NCI-H510A treated with DMSO at 0.1 percent for 48 hours (cell line): ENCODE measurements at regions not wholly inside any gene's neighbourhood (a gene's known extent, or its start where the extent isn't known, plus 50 kb on each side); places are given as distances from the start of the nearest gene placed in this dataset.

Source experiments
- DNase-seq: peaks from one replicate; lab custom pipeline; 2025; lab: John Stamatoyannopoulos, UW

DNA sequence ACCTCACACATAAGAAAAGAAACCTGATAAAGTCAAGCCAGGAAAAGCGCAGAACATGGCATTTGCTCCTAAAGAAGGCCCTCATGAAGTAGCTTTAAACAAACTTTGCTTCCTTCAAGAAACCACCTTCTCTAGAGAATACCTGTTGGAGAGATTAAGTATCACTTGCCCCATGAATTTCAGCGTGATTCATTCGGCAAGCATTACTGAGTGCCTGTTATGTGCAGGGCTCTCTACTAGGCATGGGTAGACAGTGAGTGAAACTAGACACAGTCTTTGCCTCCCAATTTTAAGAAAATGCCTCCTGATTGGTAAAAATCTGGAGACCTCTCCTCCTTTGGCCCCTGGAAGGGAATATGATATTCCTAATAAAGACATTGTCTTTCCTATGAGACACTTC is 475.8 kb upstream of the NBEA start:
- no peak for DNase-seq

DNA sequence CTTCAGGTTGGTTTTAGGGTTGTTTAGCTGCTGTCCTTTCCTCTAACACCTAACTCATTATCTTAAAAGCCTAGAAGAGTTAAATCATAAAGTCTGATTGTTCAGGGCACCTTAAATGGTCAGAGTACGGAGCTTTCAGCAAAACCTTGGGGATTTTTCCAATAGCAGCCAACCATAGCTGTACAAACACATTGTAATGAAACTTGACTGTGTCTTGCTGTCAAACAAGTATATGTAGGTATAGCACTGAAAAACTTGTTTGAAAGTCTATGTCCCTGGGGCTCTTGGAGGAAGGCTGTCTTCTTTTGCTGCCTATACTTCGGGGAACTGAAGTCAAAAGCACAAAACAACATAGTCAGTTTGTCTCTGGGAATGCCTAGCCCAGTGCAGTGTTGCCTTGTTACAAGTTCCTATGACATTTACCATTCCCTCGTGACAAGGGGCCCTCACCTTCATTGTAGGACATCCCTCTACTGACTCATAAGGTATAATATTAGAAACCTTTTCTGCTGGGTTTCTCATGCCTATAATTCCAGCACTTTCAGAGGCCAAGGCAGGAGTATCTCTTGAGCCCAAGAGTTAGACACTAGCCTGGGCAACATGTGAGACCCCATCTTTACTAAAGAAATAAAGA is 474.5 kb upstream of the NBEA start:
- no peak for DNase-seq

DNA sequence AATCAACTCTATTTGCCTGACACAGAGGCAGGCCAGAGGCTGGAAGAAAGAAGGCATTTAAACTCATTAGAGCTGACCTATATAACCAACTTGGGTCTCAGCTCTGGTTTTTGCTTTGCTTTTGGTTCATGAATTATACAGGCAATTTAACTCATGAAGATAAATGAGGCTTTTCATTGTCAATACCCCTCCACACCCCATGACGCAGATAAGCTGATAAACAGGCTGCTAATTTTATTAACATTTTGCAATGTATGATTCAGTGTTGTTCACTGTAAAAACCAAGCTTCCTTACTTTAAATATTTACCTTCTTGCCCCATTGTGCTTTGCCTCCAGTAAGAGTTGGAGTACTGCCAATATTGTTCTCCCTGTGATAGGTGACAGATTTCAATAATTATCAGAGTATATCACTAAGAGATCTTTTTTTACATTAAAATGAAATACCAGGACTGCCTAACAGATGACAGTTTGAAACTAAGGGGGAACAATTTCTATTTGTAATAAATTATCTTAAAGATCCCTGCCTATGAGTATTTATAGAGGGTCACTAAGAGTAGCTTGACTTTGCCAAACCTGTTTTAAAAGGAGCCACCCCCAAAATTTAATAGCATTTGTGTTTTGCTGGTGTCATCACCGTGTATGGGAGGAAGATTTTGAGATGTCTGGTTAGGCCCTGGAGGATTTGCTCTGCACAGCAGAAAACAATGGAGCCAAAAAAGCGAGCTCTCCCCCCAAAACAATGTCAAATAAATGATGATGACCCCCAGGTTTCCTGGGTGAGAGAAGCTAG is 472.7 kb upstream of the NBEA start:
- DNase-seq = peak; percentile 45

DNA sequence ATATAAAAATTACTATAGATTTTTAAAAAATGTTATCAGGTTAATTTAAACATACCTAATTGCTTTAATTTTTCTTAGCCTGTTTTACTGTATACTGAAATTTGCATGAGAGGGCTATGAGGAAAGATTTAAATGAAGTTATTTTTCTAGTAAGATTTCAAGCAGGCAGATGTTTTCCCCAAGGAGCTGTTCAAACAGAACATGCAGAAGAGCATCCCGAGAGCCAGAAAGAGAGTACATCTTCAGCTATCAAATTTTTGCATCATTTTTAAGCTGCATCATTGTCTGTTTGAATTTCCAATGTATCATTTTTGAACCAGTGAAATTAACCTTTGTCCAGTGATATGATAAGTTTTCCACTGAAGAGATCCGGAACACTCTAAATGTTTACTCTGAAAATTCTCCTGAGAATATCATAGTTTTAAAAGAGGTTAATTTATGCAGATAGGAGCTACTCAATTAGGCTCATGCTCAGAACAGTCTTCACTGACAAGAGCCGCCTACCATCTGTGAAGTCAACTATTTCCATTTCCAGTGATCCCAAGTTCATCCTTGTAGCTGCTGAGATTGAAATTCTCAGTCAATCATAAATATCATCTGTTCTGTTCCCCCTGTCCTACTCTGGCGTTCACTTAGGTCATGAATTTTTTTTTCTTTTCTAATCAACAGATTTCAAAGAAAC is 467.7 kb upstream of the NBEA start:
- DNase-seq = no peak

DNA sequence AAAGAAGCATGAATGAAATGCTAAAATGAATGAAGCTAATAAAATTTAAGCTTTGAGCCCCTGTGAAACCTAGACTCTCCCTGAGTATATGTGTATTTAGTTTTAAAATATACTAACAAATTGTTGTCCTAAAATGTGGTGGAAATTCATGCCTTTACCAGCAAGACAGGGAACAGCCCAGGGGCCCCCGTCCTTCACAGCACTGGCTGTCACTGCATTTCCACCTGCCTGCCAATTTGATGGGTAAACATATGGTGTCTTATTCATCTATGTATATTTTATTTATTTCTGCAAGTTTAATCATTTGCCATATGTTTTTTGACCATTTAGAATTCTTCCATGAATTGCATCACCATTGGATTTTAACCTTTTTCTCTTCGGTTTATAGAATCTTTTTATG is 463.7 kb upstream of the NBEA start:
- DNase-seq = no peak

DNA sequence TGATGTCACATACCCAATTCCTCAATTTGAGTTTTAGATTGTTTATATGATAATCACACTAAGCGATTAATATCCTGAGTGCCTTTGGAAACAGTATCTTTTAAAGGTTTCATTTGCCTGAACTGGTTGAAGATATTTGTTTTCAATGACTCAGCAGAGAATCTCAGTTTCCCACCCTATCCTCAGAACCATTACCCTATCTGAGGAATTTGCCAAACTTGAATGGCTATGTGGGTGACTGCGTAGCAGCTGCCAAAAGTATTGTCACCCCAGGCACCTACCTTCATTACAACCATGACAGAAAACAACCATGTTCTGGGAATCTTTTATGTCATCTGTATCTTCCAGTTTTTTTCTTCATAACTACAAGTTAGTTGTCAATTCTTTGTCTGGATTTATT is 440.1 kb upstream of the NBEA start:
- no peak for DNase-seq

DNA sequence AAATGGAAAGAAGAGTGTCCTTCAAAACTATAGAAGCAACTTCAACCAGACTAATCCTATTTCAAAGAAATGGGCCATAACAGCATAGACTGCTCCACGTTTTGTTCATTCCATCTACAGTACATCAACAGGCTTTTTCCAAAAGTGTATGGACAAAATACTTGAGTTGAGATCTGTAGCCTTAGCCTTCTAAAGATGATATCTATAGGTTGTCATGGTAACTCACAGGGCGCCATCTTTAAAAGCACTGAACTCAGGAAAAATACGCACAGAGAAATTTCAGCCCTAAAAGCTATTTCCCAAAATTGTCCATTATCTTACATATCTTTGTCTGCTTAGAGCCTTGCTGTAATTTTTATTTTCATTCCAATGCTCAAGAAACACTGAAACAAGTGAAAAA is 439.4 kb upstream of the NBEA start:
- DNase-seq = no peak

DNA sequence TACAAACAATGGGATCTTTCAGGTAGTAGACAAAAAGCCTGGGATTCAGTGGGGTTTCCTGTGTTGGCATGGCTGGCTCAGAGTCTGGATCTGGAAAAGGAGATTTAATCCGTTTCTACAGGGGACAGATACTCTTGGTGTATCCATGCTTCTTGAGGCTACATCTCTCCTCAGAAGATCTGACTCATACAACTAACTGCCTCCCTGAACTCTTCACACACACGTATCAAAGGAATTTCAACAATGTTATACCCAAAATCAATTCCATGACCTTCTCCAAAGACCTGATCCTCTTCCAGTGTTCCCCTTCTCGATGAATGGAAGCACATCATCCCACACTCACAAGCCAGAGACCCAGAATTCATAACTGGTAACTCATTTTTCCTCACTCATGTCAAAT is 435.3 kb upstream of the NBEA start:
- DNase-seq = no peak

DNA sequence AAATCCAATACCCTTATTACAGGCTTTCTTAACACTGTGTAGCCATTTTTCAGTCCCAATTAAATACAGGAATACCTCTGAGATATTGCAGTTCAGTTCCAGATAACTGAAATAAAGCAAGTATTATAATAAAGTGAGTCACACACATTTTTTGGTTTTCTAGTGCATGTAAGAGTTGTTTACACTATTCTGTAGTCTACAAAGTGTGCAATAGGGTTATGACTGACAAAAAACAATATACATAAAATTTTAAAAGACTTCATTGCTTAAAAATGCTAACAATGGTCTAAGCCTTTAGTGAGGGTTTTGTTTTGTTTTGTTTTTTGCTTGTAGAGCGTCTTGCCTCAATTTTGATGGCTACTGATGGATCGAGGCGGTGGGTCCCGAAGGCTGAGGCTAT is 434.4 kb upstream of the NBEA start:
- no peak for DNase-seq

DNA sequence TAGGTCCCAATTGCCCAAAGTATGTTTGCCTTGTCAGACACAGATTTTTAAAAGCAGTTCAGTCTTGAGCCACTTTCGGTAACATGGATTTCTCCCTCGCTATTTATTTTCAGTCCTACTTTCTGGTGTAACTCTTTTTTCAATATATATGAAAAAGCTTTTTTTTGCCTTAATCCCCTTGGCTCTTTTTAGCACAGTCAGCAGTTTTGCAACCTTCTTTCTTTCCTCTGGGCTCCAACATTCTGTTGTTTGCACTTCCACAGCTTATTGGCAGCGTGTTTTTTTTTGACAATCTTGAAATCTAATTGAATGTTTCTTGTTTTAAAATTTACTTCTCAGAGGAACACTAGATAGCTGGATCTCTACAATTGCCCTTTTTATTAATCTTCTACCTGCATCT is 429.3 kb upstream of the NBEA start:
- DNase-seq = no peak

DNA sequence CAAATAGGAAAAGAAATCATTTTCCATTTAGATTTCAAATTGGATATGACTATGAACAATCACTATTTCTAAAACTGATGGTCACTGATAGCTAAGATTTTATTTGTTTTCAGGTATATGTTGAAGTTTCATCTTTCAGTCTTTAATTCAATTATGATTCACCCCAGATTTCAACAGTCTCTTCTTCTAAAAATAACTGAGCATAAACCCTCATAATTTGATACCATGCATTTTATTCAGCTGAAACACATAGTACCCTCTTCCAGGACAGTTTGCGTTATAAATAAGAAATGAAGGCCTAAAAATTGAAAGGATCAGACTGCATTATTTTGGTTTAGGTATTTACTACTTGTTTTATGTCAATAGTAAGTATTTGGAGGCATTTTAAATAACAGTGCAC is 428.5 kb upstream of the NBEA start:
- no peak for DNase-seq

DNA sequence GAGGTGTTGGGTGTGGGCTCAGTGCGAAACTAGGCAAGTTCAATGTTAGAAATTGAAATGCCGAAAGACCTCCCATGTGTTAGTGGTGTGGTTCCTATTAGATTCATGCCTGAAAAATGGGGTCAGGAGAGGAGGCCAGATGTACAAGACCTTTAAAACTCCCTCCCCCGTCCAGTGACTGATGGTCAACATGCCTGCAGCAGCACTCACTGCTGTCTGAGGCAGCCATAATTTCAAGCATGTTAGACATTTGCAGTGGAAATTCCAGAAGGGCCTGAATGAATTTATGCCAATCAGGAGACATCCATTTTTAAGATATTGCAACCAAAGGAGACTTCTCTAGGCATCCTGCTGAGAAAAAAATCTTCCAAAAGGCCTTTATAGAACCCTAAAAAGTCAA is 426.9 kb upstream of the NBEA start:
- no peak for DNase-seq

DNA sequence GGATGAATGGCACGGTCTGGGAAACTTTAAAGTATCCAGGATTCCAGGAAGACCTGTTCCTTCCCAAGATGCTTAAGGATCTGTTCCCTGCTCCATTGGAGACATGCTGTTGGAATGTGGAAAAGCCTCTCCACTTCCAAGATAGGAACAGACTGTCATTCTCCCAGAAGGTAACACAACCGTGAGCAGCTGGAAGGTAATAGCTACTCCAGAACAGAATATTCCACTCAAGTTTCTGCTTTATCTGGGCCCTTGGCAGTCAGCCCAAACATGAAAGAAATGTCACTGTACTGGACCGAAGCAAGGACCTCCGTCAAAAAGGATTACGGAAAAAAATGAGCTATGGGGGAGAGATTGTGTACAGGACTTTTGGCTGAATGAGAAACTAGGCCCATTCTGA is 420.9 kb upstream of the NBEA start:
- no peak for DNase-seq

DNA sequence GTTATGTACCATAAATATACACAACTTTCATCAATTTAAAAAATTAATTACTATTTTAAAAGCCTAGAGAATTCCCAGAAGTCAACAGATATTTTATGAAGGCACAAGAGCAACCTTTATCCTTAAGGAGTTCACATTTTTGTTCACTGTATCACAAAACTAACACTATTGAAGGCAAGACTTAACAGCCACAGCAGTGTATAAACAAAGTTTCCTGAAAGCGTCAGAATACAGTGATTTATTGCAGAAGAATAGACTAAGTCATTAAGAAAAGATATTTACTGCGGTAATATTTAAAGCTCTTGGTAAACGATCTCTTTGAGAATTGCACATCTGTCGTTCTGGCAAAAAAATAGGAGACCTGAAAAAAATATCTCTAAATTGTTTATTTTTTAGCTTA is 419.3 kb upstream of the NBEA start:
- no peak for DNase-seq

DNA sequence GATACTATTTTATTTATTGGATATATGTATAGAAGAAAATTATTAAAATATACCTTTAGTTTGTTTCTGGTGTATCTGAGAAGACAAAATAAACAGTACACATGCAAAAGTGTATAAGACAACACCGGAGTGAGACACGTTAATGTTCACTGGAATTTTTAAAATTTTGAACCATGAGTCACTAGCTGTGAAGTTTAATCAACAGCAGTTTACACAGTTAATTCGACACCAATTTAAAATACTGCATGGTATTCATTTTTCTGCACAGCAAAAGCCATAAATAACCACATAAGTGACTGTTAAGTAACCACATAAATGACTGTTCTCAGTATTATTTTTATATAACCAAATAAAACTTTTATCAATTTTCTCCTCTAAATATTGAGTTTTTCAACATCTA is 418.7 kb upstream of the NBEA start:
- DNase-seq = no peak

DNA sequence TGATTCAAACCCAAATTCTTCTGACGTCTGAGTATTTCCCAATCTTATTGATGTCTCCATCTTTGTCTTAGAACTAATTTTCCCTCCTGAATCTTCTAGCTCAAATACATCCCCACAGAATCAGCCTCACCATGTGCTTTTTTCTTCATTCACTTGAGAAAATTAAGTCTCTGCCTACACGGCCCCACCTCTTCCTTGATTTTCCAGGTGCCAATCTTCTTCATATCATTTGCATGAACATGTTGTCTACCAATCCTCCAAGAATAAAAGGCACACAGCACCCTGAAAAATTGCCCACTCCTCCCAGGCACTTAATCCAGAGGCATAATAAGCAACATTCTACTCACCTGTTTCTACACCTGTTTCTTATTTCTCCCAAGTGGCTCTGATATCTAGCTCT is 408.1 kb upstream of the NBEA start:
- no peak for DNase-seq

DNA sequence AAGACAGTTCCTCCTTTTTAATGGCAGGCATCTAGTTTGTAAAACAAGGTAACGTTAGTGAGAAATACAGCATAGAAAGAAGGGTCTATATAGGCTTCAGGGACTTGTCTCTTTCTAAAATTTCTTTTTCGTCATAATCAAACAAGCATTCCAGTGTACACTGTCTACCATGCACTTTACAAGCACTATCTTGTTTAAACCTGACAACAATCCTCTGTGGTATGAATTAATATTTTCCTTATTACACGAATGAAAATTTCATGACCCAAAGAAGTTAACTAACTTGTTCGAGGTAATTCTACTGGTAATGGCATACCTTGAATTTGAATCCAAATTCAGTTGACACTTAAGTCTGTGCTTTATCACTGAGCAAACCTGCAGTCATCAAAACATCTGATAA is 399.7 kb upstream of the NBEA start:
- DNase-seq = no peak

DNA sequence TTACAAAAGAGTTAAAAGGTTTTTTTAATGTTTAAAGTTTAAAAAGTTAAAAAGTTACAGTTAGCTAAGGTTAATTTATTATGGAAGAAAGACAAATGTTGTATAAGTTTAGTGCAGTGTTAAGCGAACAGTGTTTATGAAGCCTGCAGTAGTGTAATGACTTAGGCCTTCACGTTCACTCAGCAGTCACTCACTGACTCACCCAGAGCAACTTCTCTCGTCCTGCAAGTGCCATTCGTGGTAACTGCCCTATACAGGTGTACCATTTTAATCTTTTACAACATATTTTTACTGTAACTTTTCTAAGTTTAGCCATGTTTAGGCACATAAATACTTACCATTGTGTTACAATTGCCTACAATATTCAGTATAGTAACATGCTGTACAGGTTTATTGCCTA is 398.2 kb upstream of the NBEA start:
- DNase-seq = no peak

DNA sequence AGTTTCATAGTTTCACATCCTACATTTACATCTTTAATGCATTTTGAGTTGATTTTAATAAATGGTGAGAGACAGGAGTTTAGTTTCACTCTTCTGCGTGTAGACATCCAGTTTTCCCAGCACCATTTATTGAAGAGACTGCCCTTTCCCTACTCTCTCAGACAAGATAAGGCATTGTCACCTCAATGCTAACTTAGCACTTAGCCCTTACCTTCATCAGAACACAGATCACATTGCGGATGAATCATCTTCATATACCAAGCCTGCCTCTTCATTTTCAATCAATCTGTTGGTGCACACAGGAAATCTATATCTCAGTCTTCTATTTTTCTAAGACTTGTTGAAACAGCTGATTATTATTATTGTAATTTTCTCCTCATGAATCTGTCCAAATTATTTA is 396.6 kb upstream of the NBEA start:
- DNase-seq = no peak

DNA sequence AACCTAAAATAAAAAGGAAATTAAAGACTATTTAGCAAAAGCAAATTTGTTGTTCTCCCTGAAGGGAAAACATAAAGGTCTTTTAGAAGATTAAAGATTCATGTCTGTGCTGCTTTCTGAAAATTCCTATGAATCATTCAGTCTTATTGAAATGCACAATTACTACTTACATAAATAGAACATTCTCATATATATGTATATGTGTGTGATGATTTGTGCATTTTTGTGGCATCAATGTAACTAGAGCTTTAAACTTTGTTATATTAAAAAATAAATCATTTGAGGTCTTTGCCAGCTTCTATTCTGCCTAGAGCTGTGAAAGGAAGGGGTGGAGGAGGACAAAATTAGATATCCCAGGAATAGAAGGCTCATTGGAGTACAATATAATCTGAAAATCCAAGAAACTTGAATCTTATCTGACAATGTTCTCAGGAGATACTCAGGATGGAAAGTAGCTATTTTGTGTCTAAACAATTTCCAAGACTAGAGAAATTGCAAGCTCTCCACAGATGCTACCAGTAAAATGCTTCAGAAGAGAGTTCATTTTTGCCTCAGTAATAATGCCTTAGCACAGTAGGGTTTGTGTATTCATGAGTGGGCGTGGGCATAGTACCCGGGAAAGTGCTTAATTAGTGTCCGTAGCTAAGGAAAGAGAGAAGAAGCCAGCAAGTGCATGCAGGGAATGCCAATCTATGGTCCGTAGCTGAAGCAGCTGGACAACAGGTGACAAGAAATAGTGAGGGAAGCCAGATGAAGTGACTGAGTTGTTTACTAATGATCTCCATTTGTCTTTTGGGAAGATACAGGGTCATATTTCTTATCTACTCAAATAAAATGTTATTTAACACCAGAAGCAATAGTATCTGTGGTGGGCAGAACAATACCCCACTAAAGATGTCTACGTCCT is 395.5 kb upstream of the NBEA start:
- DNase-seq = no peak

DNA sequence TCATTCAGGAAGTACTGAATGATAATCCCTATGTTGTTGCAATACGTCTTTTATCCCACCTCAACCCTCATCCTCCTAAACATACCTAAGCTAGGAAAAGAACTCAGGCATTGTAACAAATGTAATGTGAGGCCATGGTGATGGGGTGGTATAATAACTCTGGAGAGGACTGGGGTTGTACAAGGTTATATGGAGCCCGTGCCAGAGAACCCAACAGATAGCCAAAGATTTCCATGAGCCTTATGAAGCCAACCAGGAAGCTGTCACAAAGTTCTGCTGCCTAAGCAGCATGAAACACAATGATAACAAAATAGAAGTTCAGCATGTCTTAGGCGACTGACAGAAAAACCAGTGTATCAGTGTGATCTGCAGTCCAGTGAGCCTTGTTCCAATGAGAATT is 394.1 kb upstream of the NBEA start:
- no peak for DNase-seq

DNA sequence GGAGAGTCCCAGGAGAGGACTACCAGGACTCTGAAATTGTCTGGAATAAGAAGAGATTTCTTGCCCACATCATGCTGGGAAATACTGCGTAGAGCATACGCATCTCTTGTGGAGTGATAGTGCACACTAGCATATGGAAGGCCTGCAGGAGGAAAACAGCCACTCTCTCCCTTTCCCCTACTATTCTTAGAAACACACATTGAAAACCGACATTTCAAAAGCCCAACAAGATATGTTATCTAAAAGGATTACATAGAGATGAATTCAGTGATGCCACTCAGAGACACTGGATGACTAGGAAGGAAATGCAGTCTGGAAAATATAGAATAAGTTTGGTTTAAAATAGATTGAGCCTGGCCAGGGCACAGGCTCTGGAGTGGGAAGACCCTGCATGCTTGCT is 388.7 kb upstream of the NBEA start:
- no peak for DNase-seq

DNA sequence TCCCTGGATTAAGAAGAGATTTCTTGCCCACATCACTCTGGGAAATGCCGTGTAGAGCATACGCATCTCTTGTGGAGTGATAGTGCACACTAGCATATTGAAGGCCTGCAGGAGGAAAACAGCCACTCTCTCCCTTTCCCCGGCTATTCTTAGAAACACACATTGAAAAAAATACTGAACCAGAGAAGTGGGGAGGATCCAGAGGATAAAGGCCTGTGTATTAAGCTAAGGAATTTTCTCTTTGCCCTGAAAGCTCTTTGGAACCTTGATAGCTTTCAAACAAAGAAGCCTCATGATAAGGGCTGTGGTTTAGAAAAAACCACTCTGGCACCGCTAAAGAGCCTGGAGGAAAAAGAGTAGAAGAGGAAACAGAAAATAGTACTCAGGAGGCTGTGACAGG is 386.1 kb upstream of the NBEA start:
- no peak for DNase-seq
